GM18868 (cell line): ENCODE measurements at regions not wholly inside any gene's neighbourhood (a gene's known extent, or its start where the extent isn't known, plus 50 kb on each side); places are given as distances from the start of the nearest gene placed in this dataset.
"Not testable (repeated sequence)": the region's sequence is repeated elsewhere in the genome, so short reads cannot be mapped to it uniquely, and the experiment has no call there.

Experiments used
- ATAC-seq: cut with Tn5 transposase; IDR thresholded peaks from one replicate; pipeline ENCODE4 v1.9.1; 2021; ENCODE audit warnings: mild to moderate bottlenecking, moderate library complexity; ENCODE audit not compliant: unreplicated experiment

DNA sequence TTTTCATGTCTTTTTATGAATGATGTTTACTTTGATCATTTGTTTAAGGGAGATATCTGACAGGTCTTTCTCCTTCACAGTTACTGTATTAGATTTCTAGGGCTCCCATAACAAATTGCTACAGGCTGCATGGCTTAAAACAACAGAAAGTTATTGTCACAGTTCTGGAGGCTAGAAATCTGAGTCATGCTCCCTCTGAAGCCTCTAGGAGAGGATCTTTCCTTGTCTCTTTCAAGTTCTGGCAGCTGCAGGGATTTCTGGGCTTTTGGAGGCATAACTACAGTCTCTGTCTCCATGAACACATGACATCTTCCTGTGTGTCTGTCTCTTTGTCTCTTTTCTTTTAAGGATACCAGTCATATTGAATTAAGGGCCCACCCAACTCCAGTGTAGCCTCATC, 557.3 kb upstream of the SEMA6A start:
- ATAC-seq: no peak

DNA sequence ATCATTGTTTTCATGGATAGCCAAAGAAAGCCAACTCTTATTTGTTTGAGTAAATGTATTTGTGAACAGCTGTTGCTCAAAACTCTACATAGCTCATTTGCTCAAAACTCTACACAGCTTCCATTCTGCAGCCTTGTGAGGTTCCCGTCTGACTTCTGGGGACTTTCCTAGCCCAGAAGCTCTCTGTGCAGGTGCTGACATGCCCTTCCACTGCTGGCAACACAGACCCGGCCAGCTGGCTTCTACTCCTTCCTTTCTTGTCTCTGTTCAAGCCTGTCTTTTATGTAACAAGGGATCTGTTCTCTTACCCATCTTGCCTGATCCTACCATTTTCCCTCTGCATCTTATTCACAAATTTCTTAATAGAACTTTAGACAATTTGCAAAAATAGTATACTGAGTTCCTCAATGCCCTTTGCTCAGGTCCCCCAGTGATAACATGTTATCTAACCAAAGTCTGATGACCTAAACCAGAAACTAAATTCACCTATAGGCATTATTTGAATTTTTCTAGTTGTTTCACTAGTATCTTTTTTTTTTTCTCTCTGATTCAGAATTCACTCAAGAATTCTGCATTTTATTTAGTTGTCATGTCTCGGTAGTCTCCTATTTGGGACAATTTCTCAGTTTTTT, 556.5 kb upstream of the SEMA6A start:
- peak; percentile 98 for ATAC-seq

DNA sequence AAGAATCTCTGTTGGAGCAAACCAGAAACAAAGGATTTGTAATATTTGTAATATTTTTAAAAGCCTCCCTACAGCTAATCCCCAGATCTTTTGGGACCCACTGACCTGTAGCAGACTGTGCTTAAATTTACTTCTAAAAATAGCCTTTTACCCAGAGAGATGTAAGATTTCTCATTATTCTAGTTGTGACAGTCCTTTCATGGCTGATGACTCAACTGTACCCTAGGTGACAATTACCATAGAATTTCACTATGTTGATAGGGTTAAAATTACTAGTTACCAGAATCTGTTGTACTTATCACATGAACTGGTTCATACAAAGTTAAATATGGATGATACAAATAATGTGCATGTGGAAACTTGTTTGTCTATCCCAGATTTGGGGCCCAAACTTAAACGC, 543.9 kb upstream of the SEMA6A start:
- peak; percentile 95 for ATAC-seq

DNA sequence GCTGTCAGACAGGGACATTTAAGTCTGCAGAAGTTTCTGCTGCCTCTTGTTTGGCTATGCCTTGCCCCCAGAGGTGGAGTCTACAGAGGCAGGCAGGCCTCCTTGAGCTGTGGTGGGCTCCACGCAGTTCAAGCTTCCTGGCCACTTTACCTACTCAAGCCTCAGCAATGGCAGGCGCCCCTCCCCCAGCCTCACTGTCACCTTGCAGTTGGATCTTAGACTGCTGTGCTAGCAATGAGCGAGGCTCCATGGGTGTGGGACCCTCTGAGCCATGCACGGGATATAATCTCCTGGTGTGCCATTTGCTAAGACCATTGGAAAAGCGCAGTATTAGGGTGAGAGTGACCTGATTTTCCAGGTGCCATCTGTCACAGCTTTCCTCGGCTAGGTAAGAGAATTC, 542.7 kb upstream of the SEMA6A start:
- not testable (repeated sequence) for ATAC-seq

DNA sequence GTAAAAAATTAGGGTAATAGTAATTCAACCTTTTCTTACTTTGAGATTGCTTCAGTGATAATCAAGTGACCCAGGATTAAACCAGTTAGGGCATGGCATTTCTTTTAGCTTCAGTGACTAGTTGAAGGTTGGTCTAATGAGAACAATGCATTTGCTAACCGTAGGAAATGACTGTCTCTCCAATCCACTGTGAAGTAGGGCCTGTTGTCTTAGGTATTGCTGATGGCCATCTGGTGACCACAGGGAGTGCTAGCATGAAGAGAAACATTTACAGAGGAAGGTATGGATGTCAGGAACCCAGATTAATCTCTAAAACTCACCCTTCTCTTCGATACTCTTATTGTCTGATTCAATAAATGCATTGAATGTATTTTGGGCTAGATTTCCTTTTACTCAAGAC, 535.9 kb upstream of the SEMA6A start:
- ATAC-seq: no peak

DNA sequence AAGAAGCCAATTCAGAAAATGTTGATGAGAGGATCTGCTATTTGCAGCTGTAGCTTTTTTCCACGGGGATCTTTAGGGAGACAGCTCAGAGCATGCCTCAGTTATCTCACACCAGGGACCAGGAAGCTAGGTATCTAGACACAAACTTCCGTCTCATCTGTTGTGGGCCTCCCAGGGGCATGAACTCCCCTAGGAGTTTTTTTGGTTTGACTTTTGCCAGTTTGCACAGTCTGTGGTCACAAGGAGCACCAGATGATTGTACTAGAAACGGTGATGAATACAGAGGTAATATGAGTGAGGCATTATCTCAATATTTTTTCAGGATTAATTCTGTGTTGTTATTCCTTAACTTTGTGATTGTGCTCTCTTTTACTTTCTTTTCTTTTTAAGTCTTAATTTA, 533.2 kb upstream of the SEMA6A start:
- peak; percentile 90 for ATAC-seq

DNA sequence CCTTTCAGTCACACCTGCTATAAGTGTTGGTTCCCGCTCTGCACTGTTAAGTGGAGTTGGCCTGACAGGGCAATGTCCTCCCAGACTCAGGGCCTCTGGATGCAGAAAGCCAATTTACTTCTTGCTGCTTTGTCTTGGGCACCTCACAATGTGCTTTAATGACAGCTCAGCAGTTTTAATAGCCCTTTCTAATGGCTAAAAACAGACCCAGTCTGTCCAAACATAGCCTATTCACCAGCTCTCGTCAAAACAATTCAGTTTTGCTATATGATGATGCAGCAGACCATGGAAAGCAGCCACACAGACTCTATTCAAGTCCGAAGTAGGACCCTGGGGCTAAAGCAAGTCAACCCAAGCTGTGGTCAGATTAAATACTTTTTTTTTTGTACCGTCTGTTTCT, 529.1 kb upstream of the SEMA6A start:
- ATAC-seq: no peak

DNA sequence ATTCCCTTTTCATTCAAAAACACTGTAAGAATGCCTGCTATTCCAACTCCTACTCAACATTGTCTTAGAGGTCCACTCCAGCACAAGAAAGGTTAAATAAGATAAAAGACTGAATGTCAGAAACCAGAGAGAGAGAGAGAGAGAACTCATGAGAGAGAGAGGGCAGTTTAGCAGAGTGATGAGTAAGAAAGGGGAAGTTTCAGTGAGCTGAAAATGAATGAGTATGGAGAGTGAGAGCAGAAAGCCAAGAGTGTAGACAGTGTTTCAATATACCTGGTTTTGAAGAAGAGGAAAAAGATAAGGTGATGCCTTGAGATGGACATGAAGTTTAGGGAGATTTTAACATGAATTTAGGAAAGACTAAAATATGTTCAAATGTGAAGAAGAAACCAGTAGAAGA, 528.0 kb upstream of the SEMA6A start:
- ATAC-seq: peak; percentile 85

DNA sequence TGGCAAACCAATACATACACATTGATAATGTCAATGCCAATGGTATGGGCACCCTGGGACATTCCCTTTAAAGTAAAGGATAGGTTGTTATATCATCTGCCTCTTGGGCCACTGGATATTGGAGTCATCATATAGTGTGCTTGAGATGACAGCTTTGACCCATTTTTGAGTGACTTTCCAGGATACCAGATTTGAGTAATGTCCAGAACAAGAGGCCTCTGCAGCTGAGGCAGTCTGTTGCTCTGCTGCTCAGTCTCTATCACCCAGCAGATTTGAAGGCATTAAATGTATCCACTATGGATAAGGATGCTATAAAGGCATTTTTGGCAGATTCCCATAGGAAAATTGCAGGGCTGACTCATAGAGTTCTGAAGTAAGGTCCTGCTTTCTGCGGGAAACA, 525.6 kb upstream of the SEMA6A start:
- no peak for ATAC-seq

DNA sequence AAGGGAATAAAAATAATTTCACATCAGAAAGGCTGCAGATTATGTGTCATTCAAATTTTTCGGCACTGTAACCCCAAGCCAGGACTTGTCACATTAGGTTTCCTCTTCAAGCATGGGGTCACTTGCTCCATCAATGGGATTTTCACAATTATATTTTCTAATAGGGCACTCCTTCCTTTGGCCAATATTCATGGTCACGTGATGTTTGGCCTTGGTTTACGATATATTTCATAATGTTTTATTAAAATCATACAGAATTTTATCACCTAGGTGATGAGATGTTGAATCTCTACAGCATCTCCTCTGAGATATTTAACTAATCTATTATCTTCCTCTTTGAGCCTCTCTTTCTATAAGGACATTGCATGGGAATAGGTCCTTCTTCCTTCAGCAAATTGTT, 523.5 kb upstream of the SEMA6A start:
- ATAC-seq: no peak

DNA sequence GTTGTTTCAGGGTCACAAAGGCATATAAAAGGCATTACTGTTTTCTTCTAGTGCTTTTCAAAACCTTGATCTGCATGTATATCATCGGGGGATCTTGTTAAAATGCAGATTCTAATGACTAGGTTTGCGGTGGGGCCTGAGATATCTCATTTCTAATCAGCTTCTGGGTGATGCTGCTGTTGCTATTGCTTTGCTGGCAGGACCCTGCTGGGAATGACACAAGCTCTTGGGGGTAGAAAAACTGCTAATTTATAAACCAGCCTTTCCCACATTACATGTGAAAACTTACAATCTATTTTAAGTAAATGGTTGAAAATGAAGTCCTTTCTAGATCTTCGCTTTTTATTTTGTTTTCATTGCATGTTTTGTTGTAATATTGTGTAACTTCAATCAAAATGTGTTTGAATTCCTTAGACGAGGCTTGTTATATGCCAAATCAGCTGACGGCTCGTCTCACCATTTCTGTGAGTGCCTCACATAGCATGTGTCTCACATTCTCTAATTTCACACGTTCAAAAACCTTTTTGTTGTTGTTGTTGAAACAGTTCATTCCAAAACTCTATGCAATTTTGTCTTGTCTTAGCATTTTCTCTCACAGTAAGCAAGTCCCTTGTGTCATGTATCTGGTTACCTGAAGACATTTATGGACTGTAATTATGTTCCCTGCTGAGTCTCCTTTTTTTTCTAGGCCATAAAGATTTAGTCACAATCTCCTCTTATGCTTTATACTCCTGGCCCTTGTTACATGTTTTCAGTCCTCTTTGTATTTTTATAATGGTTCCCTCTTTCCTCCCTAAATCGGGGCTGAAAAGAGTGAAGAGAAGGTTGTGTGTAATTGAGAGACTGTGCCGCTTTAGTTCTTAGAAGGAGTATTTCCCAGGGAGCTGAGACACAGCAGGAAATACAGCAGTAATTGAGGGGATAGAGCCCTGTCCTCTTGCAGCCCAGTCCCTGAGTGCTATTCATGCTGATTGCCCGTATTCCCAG, 521.0 kb upstream of the SEMA6A start:
- no peak for ATAC-seq

DNA sequence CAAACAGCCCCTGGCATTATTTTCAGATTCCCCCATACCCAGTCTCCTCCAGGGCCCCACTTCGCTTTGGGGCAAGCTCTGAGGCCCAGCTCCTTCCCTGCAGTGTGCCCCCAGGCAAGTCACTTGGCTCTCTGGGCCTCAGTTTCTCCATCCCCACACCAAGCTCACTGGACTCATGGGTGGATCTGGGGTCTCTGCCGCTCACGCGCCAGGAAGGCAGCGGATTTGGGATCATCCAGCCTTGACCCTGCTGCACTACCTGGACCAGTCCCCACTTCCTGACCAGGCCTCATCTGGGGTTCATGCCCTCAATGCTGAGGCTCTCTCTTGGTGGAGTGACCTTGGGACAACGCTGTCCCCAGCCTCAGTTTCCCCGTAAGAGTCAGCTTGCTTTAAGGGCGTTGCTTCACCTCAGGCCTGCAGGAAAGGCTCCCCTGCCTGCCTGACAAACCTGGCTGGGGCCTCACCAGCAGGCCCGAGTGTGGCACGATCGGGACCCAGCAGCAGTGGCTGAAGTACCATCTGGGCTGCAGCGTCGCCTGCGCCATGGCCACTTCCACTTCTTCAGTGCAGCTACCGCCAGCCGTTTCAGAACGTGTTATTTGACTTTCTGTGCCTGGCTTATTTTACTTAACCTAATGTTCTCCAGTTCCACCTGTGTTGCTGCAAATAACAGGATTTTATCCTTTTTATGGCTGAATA, 519.6 kb upstream of the SEMA6A start:
- ATAC-seq: no peak

DNA sequence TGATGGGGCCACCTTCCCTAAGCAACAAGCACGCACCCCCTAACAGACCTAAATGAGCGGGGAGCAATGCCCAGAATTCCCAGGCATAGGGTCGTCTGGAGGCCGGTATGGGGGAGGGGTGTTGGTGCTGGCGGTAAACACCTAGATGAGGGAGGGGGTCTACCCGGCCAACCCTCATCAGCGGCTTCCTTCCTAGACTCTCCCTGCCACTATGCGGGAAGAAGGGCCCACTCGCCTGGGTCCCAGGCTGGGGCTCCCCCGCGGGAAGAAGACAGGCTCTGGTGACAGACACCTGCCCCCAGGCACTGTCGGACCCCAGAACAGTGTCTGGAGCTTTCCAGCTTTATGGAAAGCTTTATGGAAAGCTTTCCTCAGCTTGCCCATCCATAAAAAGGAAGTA, 519.0 kb upstream of the SEMA6A start:
- ATAC-seq: no peak

DNA sequence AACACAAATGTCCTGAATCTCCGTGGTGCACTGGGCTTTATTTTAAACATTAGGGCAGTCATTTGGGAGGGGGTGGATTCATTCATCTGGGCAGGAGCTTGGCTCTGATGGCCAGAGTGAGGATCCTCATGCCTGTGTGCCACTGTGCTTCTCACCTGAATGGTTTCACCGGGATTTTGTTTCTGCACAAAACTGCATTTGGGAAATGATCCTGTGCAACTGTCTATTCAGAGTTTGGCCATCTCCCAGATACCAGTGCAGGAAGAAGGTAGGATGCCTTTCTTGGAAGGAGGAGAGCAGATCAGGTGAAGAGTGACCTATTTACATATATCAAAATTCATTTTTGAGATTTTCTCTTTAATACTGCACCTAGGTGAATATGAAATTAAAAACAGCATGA, 514.4 kb upstream of the SEMA6A start:
- ATAC-seq: no peak

DNA sequence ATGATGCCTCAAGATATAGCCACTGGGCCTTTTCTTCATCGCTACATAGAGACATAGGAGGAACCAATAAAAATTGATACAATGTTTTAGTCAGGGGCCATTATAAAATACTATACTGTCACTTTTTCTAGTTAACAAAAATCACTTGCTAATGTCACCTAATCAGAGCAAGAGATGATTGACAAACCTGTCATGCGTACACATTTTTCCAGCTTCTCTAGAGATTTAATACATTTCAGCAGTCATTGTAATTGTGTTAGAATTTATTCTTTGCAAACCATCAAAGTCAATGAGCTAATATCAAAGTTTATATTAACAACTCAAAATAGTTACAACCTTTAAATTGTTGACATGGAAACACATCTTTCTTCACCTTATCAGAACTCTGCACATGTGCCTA, 513.6 kb upstream of the SEMA6A start:
- no peak for ATAC-seq

DNA sequence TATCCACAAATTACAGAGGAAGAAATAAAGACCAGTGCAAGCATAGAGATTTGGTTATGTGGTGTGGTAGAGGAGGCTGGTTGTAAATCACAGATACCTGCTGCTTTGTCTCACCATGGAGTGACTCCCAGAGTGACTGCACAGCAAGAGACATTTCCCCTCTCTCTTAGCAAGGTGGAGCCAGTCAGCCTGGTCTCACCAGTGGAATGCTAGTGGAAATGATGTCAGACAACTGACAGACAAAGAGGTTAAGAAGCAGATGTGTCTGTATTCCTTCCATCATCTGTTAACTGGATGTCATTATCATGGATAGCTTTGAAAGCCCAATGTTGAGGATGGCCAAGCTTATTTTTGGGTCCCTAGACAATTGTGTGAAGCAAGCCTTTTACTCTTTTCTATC, 509.4 kb upstream of the SEMA6A start:
- no peak for ATAC-seq

DNA sequence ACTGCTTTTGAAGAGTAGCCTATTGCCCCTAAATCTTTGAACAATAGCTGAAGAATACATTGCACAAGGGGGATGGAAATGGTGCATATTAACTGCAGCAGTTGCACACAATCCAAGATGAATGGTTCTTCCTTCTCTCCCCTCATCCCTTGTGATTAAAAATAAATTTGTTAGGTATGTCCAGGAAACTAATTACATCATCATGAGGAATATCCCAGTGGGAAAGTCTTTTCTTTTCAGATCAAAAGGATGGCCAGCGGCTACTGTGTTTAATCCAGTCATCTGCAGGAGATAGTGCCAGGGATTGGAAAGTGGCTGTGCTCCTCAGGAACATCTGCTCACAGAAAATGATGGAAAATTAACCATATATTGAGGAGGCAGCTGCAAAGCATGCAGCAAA, 508.4 kb upstream of the SEMA6A start:
- no peak for ATAC-seq

DNA sequence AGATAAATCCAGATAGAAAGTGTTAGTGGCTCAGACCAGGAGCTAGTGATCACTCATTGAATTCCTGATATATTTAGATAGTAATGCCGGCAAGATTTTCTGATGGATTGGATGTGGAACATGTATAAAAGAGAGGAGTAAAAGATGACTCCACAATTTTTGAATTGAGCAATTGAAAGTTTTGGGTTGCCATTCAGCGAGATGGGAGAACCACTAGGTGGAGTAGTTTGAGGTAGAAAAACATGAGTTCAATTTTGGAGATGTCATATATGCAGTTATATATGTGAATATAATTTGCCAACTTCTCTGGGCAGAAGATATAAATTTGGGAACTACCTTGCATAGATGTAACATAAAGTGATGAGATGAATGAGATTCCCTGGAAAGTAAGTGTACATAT, 502.5 kb upstream of the SEMA6A start:
- peak; percentile 51 for ATAC-seq

DNA sequence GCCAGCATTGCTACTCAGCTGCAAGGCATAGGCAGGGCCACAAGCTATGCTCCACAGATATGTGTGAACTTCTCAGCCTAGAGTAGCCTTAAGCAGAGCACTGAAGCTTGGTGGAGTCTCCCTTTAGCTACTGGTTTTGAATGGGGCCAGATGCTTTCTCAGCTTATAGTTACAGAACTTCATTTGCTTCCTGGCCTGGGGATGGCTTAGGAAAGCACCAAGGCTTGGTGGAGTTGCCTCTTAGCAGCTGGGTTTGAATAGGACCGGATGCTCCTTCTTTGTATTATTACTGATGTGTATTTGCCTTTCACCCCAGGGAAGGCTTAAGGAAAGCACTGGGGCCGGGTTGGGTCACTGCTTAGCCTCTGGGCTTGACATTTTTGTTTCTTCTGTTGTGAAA, 497.8 kb upstream of the SEMA6A start:
- ATAC-seq: no peak

DNA sequence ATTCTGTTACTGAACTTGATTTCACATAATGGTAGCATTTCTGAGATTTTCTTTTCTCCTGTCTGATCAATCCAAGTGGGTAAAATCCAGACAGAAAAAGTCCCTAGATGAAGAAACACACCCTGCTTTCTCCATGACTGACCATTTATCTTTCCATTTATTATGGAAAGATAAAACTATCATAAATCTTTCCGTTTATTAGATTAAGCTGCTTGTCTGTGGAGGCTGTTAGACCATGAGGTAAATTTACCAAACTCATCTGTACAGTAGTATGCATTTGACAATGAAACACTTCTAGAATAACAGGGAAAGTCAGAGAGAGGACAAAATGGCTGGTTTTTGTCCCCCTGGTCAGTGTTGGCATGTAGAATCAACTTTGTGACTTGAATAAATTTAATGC, 491.2 kb upstream of the SEMA6A start:
- ATAC-seq: no peak

DNA sequence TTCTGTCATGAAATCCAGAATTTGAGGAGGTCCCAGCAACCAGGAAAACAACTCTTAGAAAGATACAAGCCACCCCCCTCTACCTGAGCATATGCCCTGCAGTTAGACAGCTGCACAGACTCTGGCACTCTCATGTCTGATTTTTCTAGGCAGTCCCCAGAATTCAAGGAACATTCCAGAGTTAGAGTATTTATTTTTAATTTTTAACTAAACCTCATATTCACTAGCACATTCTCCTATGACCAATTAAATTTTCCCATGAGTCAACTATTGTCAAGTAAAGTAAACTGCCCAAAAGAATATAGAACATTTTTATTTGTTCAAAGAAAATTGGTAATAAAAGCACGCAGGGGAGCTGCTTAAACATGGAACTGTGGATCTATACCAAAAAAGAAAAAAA, 490.5 kb upstream of the SEMA6A start:
- no peak for ATAC-seq

DNA sequence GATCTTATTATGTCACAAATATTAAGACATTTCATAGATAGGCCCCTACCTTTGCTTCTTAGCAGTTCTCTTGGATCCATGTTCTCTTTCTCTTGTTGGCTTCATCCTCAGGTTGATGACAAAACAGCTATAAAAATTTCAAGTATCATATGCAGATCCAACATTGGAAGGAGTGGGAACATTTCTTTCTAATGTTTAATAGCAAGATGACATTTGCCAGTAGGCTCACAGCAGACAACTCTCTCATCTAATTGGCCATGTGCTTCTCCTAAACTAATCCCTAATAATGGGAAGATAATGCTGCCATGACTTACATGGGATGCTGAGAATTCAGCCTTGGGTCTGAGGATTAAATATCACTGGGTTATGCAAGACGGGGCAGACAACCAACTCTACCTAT, 485.5 kb upstream of the SEMA6A start:
- ATAC-seq: no peak
